ENCODE measurements at regions not wholly inside any gene's neighbourhood (a gene's known extent, or its start where the extent isn't known, plus 50 kb on each side); places are given as distances from the start of the nearest gene placed in this dataset.
A peak's percentile ranks its signal among the peaks of the same experiment; 100 is the strongest.
"Not testable (repeated sequence)": the region's sequence is repeated elsewhere in the genome, so short reads cannot be mapped to it uniquely, and the experiment has no call there.

- DNase-seq, result not testable (repeated sequence)
These were observed 729.9 kb upstream of the TPTE start for GRCh38 chr21:9791453-9791852.

DNA sequence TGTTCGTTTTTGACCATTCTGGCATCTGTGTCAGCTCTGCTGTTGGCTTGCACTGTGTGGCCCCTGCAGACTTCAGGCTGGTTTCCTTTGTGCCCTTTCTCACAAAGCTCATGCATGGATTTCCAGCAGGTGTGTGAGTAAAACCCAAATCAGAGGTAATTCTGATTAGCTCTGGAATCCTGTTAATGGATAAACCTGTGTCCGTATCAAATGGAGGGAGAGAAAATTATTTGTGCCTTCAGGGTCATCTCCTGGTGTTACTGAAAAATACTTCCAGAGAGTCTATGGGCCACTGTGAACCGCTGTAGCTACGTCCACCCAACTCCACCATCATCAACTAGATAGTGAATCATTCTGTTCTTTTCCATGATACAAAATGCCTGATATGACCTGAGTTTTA lies 726.1 kb upstream of the TPTE start:
- not testable (repeated sequence) for DNase-seq

DNA sequence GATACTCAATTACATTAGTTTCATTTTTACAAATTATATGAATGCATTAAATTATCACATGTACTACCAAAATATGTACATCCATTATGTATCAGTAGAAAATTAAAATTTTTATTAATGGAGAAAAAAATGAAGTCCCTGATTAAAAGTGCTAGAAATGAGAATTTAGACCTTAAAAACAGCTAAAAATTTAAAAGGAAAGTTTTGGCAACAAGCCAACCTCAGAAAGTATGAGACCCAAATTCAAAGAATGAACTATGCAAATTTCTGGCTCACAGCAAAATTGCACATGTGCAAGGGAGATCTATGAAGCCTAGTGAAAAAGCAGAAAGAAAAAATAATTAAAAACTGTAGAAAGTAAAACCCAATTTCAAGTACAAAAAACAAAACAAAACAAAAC lies 725.1 kb upstream of the TPTE start:
- not testable (repeated sequence) for DNase-seq

GRCh38 chr21:9807675-9808074 lies 713.7 kb upstream of the TPTE start:
- not testable (repeated sequence) for DNase-seq

DNA sequence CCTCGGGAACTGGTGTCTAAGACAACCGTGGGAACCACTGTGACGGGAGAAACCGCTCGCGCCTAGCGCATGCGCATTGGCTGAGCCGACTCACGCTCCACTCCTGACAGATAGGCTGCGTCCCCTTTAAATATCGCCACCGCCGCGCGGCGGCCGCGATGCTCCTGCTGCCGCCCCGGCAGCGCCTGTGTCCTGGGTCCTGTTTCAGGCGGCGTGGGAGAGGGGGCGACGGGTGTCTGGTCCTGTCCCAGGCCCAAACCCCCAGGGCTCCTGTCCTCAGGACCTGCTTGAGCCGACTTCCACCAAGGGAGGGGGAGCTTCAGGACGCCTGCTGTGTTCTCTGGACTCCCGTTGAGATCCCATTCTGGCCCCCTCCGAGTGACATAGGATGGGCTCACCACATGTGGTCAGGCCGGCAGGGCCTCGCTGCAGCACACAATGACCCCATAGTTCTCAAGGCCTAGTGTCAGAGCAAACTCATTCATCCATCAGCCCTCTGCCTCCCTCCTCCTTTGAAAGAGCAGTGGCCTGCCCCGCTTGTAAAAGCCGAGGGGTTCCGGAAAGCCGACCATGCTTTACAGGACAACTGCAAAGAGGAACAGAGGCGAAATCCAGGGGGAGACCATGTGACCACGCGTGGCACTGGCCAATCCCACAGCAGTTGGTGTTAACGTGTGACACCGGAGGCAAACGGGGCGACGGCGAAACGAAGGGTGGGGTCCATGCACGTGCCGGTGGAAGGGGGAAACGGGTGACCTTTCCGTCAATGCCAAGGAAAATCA lies 710.0 kb upstream of the TPTE start:
- not testable (repeated sequence) for DNase-seq

DNA sequence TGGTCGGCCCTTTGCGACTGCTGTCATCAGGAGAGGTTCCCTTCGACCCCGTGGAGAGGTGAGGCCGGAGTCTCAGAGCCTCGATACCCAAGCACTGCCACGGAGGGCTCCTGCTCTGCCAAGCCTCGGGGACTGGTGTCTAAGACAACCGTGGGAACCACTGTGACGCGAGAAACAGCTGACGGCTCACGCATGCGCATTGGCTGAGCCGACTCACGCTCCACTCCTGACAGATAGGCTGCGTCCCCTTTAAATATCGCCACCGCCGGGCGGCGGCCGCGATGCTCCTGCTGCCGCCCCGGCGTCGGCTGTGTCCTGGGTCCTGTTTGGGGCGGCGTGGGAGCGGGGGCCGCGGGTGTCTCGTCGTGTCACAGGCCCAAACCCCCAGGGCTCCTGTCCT lies 708.9 kb upstream of the TPTE start:
- not testable (repeated sequence) for DNase-seq

DNA sequence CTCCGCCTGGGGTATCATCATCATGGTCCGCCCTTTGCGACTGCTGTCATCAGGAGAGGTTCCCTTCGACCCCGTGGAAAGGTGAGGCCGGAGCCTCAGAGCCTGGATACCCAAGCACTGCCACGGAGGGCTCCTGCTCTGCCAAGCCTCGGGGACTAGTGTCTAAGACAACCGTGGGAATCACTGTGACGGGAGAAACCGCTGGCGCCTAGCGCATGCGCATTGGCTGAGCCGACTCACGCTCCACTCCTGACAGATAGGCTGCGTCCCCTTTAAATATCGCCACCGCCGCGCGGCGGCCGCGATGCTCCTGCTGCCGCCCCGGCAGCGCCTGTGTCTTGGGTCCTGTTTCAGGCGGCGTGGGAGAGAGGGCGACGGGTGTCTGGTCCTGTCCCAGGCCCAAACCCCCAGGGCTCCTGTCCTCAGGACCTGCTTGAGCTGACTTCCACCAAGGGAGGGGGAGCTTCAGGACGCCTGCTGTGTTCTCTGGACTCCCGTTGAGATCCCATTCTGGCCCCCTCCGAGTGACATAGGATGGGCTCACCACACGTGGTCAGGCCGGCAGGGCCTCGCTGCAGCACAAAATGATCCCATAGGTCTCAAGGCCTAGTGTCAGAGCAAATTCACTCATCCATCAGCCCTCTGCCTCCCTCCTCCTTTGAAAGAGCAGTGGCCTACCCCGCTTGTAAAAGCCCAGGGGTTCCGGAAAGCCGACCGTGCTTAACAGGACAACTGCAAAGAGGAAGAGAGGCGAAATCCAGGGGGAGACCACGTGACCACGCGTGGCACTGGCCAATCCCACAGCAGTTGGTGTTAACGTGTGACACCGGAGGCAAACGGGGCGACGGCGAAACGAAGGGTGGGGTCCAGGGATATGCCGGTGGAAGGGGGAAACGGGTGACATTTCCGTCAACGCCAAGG lies 707.2 kb upstream of the TPTE start:
- DNase-seq, result not testable (repeated sequence)

GRCh38 chr21:9815181-9815789 lies 706.1 kb upstream of the TPTE start:
- DNase-seq, result not testable (repeated sequence)

- DNase-seq, result peak; percentile 29
These were observed 704.5 kb upstream of the TPTE start for GRCh38 chr21:9816734-9817334.

DNA sequence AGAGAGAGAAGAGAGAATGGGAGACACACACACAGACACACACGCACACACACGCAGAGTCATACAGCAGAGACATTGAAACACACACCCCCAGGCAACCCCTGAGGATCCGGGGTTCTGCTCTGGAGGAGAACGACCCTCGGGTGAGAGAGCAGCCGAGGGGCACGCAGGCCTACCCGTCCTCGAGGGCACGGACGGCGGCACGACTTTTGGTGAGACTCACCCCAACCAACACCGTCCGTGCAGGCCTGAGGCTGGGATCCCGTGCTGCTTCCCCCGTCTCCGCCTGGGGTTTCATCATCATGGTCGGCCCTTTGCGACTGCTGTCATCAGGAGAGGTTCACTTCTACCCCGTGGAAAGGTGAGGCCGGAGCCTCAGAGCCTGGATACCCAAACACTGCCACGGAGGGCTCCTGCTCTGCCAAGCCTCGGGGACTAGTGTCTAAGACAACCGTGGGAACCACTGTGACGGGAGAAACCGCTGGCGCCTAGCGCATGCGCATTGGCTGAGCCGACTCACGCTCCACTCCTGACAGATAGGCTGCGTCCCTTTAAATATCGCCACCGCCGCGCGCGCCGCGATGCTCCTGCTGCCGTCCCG lies 703.4 kb upstream of the TPTE start:
- DNase-seq, result not testable (repeated sequence)

- DNase-seq, result not testable (repeated sequence)
These were observed 701.7 kb upstream of the TPTE start for GRCh38 chr21:9819549-9820192.

- DNase-seq, result not testable (repeated sequence)
These were observed 700.8 kb upstream of the TPTE start for GRCh38 chr21:9820579-9820978.

DNA sequence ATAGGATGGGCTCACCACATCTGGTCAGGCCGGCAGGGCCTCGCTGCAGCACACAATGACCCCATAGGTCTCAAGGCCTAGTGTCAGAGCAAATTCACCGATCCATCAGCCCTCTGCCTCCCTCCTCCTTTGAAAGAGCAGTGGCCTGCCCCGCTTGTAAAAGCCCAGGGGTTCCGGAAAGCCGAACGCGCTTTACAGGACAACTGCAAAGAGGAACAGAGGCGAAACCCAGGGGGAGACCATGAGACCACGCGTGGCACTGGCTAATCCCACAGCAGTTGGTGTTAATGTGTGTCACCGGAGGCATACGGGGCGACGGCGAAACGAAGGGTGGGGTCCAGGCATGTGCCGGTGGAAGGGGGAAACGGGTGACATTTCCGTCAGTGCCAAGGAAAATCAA lies 699.9 kb upstream of the TPTE start:
- DNase-seq, result not testable (repeated sequence)

GRCh38 chr21:9822093-9822820 lies 699.1 kb upstream of the TPTE start:
- DNase-seq, result not testable (repeated sequence)

DNA sequence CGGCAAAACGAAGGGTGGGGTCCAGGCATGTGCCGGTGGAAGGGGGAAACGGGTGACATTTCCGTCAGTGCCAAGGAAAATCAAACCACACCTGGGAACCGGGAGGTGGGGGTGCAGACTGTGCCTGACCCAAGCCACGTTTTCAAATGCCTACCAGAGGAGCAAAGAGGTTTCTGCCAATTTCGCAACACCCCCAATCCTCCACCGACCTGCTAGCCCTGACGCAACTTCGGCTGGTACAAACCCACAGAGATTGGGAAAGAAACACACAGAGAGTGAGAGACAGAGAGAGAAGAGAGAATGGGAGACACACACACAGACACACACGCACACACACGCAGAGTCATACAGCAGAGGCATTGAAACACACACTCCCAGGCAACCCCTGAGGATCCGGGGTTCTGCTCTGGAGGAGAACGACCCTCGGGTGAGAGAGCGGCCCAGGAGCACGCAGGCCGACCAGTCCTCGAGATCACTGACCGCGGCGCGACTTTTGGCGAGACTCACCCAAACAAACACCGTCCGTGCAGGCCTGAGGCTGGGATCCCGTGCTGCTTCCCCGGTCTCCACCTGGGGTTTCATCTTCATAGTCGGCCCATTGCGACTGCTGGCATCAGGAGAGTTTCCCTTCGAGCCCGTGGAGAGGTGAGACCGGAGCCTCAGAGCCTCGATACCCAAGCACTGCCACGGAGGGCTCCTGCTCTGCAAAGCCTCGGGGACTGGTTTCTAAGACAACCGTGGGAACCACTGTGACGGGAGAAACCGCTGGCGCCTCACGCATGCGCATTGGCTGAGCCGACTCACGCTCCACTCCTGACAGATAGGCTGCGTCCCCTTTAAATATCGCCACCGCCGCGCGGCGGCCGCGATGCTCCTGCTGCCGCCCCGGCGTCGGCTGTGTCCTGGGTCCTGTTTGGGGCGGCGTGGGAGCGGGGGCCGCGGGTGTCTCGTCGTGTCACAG lies 697.9 kb upstream of the TPTE start:
- not testable (repeated sequence) for DNase-seq

- DNase-seq, result not testable (repeated sequence)
These were observed 690.6 kb upstream of the TPTE start for GRCh38 chr21:9830801-9831200.

- not testable (repeated sequence) for DNase-seq
These were observed 688.6 kb upstream of the TPTE start for GRCh38 chr21:9832751-9833150.

- DNase-seq, result not testable (repeated sequence)
These were observed 684.8 kb upstream of the TPTE start for GRCh38 chr21:9836547-9836946.

GRCh38 chr21:9837001-9837400 lies 684.4 kb upstream of the TPTE start:
- DNase-seq, result not testable (repeated sequence)

- not testable (repeated sequence) for DNase-seq
These were observed 683.9 kb upstream of the TPTE start for GRCh38 chr21:9837526-9837925.

Measured in COR-L47 (cell line).